ENCODE measurements at regions not wholly inside any gene's neighbourhood (a gene's known extent, or its start where the extent isn't known, plus 50 kb on each side); places are given as distances from the start of the nearest gene placed in this dataset.

- no peak for TF ChIP-seq KDM6A (CRISPR knock-in tag; IDR thresholded peaks at IDR 0.05; ENCODE audit: low read depth)
- no peak for TF ChIP-seq TOE1 (CRISPR knock-in tag; IDR thresholded peaks at IDR 0.05)
- no peak for TF ChIP-seq HOXA7 (CRISPR knock-in tag; IDR thresholded peaks at IDR 0.05)
- no peak for TF ChIP-seq ZZZ3 (CRISPR knock-in tag; IDR thresholded peaks at IDR 0.05; ENCODE audit: borderline replicate concordance)
- TF ChIP-seq, protein P1, sequence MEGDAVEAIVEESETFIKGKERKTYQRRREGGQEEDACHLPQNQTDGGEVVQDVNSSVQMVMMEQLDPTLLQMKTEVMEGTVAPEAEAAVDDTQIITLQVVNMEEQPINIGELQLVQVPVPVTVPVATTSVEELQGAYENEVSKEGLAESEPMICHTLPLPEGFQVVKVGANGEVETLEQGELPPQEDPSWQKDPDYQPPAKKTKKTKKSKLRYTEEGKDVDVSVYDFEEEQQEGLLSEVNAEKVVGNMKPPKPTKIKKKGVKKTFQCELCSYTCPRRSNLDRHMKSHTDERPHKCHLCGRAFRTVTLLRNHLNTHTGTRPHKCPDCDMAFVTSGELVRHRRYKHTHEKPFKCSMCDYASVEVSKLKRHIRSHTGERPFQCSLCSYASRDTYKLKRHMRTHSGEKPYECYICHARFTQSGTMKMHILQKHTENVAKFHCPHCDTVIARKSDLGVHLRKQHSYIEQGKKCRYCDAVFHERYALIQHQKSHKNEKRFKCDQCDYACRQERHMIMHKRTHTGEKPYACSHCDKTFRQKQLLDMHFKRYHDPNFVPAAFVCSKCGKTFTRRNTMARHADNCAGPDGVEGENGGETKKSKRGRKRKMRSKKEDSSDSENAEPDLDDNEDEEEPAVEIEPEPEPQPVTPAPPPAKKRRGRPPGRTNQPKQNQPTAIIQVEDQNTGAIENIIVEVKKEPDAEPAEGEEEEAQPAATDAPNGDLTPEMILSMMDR (CRISPR knock-in tag; IDR thresholded peaks at IDR 0.05), result no peak
- TF ChIP-seq NFATC3 (CRISPR knock-in tag; IDR thresholded peaks at IDR 0.05), result no peak
- TF ChIP-seq CREB1 (IDR thresholded peaks at IDR 0.05), result no peak
- no peak for TF ChIP-seq CREB1 (CRISPR knock-in tag; IDR thresholded peaks at IDR 0.05)
- TF ChIP-seq, protein P2, sequence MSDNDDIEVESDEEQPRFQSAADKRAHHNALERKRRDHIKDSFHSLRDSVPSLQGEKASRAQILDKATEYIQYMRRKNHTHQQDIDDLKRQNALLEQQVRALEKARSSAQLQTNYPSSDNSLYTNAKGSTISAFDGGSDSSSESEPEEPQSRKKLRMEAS (IDR thresholded peaks at IDR 0.05), result no peak
- TF ChIP-seq YY1 (IDR thresholded peaks at IDR 0.05; ENCODE audit: insufficient read depth, insufficient replicate concordance, low read depth, low read length), result no peak
- TF ChIP-seq TBP (CRISPR knock-in tag; IDR thresholded peaks at IDR 0.05), result no peak
- TF ChIP-seq E2F2 (CRISPR knock-in tag; IDR thresholded peaks at IDR 0.05; ENCODE audit: borderline replicate concordance), result no peak
- TF ChIP-seq, protein P3, sequence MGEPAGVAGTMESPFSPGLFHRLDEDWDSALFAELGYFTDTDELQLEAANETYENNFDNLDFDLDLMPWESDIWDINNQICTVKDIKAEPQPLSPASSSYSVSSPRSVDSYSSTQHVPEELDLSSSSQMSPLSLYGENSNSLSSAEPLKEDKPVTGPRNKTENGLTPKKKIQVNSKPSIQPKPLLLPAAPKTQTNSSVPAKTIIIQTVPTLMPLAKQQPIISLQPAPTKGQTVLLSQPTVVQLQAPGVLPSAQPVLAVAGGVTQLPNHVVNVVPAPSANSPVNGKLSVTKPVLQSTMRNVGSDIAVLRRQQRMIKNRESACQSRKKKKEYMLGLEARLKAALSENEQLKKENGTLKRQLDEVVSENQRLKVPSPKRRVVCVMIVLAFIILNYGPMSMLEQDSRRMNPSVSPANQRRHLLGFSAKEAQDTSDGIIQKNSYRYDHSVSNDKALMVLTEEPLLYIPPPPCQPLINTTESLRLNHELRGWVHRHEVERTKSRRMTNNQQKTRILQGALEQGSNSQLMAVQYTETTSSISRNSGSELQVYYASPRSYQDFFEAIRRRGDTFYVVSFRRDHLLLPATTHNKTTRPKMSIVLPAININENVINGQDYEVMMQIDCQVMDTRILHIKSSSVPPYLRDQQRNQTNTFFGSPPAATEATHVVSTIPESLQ (CRISPR knock-in tag; conservative IDR thresholded peaks at IDR 0.05), result no peak
- no peak for TF ChIP-seq ZBTB7A (CRISPR knock-in tag; IDR thresholded peaks at IDR 0.05)
- no peak for TF ChIP-seq BRCA1 (CRISPR knock-in tag; IDR thresholded peaks at IDR 0.05)
Measured at GRCh38 chr5:33146881-33147280, 293.9 kb upstream of the TARS1 start.
